Upper lobe of left lung (tissue), 6 donors: ENCODE measurements at regions not wholly inside any gene's neighbourhood (a gene's known extent, or its start where the extent isn't known, plus 50 kb on each side); places are given as distances from the start of the nearest gene placed in this dataset.
"Not testable (repeated sequence)": the region's sequence is repeated elsewhere in the genome, so short reads cannot be mapped to it uniquely, and the experiment has no call there.

Experiments
- ATAC-seq, 2 donors: fragments of 200-7000 bp; cut with Tn5 transposase; one replicate each; pipeline ENCODE4 v1.9.1; 2022; ENCODE audit warnings: mild to moderate bottlenecking in 2 of 2, moderate library complexity in 2 of 2; ENCODE audit not compliant: low FRiP score in 2 of 2
- DNase-seq, 2 donors: peaks; one replicate each; pipeline ENCODE4 v3.0.0-alpha.2; 2019 to 2020
- H3K27ac ChIP-seq, 4 donors: fragments of 200-600 bp; sonication (generic); one replicate each; pipeline ENCODE4 v1.5.1; 2016 to 2019
- H3K27me3 ChIP-seq, 4 donors: fragments of 200-600 bp; sonication (generic); one replicate each; pipeline ENCODE4 v1.5.1; 2017 to 2019
- H3K36me3 ChIP-seq, 4 donors: fragments of 200-600 bp; sonication (generic); one replicate each; pipeline ENCODE4 v1.5.1; 2016 to 2019
- H3K4me1 ChIP-seq, 4 donors: fragments of 200-600 bp; sonication (generic); one replicate each; pipeline ENCODE4 v1.5.1; 2018 to 2019
- H3K4me3 ChIP-seq, 4 donors: fragments of 200-600 bp; sonication (generic); one replicate each; pipeline ENCODE4 v1.5.1; 2017 to 2019; ENCODE audit warnings: mild to moderate bottlenecking in 2 of 4, moderate library complexity in 1 of 4
- H3K9me3 ChIP-seq, 4 donors: fragments of 200-600 bp; sonication (generic); one replicate each; pipeline ENCODE4 v1.5.1; 2018 to 2019
- EP300 ChIP-seq, 4 donors: sonication (generic); formaldehyde crosslinking; IDR thresholded peaks; one replicate each; pipeline ENCODE4 v1.5.1; 2017; ENCODE audit warnings: antibody characterized with exemption in 4 of 4, control low read depth in 2 of 4
- POLR2A ChIP-seq, 4 donors: fragments of 450-650 bp; IDR thresholded peaks; one replicate each; pipeline ENCODE4 v1.5.1; 2016 to 2017; ENCODE audit warnings: antibody characterized with exemption in 4 of 4, mild to moderate bottlenecking in 2 of 4
- POLR2AphosphoS5 ChIP-seq, 2 donors: sonication (generic); formaldehyde crosslinking; IDR thresholded peaks; one replicate each; pipeline ENCODE4 v1.5.1; 2017; ENCODE audit warnings: antibody characterized with exemption in 2 of 2
- WGBS, 2 donors: methylation state at CpG; one replicate each; pipeline ENCODE4 v1.1.5; 2017 to 2018; 5-methylcytosine and 5-hydroxymethylcytosine counted together
- TF ChIP-seq, protein P1 (sequence below), 6 experiments: fragments of 450-650 bp in 4 of 6; fragments of 200-600 bp in 2 of 6; sonication (generic) in 2 of 6; IDR thresholded peaks; one replicate each; pipeline ENCODE4 v1.5.1; 2016 to 2019; ENCODE audit warnings: antibody characterized with exemption in 6 of 6
- donor health status: DM: no; HTN: no; CAD: no; lungs with moderate emphysema.
- donor health status: DM: no; HTN: yes; CAD: no; lungs with severe emphysema.

DNA sequence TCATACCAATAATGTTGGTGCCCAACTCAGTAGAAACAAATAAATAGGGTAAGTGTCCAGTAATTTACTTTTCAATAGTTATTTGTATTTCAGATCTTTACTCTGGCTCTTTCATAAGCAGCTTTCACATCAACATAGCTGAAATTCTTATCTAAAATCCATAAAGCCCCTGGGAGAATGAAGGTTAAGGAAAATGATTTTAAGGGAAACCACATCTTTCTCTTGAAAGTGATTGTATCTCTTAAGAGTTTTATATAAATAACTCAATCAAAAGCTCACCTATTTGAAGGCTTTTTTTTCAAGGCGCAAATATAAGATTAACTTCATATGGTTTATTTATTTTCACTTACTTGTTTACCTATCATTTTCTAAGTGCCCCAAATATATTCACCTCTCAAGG lies 324.4 kb downstream of the HGF start:
- DNase-seq: no peak

DNA sequence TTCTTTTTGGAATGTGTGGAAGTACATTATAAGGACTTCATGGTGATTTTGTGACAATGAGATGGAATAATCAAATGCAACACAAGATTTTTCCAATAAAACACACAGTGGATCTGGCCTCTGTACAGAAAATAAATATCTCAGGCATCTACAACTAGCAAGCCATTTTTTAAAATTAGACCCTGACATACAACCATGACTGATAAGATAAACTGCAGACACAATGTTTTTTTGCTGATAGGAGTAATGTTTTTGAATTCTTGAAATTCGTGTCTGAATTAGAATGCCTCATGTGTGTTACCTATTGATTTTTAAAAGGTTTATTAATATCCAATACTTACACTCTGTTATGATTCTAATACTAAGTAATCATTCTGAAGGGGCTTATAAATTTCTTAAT lies 328.1 kb downstream of the HGF start:
- no peak for DNase-seq
- Histone ChIP-seq H3K9me3 (peaks cover 0 to 7% (median 0%) of the 10 kb centered on the region in 4 donors), H3K27me3 (no peaks in the 10 kb centered on the region), H3K4me1 (no peaks in the 10 kb centered on the region), H3K4me3 (no peak overlapping the region), H3K36me3 (no peaks in the 10 kb centered on the region), H3K27ac (no peak overlapping the region)
- WGBS, 2 donors: 58 to 68% methylated on average over 1 of the region's 1 CpG
- TF ChIP-seq POLR2AphosphoS5 (IDR thresholded peaks at IDR 0.05) (no peak), EP300 (IDR thresholded peaks at IDR 0.05) (no peak), POLR2A (IDR thresholded peaks at IDR 0.05) (no peak)
- TF ChIP-seq, protein P1, sequence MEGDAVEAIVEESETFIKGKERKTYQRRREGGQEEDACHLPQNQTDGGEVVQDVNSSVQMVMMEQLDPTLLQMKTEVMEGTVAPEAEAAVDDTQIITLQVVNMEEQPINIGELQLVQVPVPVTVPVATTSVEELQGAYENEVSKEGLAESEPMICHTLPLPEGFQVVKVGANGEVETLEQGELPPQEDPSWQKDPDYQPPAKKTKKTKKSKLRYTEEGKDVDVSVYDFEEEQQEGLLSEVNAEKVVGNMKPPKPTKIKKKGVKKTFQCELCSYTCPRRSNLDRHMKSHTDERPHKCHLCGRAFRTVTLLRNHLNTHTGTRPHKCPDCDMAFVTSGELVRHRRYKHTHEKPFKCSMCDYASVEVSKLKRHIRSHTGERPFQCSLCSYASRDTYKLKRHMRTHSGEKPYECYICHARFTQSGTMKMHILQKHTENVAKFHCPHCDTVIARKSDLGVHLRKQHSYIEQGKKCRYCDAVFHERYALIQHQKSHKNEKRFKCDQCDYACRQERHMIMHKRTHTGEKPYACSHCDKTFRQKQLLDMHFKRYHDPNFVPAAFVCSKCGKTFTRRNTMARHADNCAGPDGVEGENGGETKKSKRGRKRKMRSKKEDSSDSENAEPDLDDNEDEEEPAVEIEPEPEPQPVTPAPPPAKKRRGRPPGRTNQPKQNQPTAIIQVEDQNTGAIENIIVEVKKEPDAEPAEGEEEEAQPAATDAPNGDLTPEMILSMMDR (IDR thresholded peaks at IDR 0.05): no peak
- no peak for ATAC-seq

More for the DNA sequence above, 324.4 kb downstream of the HGF start:
- Histone ChIP-seq H3K27ac (no peak overlapping the region), H3K4me1 (no peaks in the 10 kb centered on the region), H3K27me3 (no peaks in the 10 kb centered on the region), H3K9me3 (no peaks in the 10 kb centered on the region), H3K4me3 (no peak overlapping the region), H3K36me3 (no peaks in the 10 kb centered on the region)
- no peak for ATAC-seq
- 88 to 91% methylated on average over 1 of the region's 1 CpG for WGBS, 2 donors
- TF ChIP-seq EP300 (IDR thresholded peaks at IDR 0.05) (no peak), POLR2A (IDR thresholded peaks at IDR 0.05) (no peak), POLR2AphosphoS5 (IDR thresholded peaks at IDR 0.05) (no peak)
- TF ChIP-seq, protein P1 (IDR thresholded peaks at IDR 0.05): no peak

DNA sequence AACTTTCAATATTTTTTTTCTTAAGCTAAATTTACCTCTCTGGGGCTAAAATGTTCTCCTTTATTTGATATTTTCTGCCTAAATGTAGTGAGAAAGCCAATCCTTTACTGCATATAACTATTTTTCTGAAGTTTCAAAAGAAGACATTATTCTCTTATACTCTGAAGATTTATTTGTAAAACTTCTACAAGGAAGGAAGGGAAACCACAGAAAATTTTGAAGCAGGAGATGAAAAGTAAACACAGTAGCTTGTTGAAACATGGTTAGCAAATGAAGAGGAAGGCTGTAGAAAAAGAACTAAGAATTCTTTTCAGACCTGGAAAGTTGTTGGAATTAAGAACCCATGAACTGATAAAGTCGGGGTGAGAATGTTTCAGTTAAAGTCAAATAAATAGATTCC lies 330.3 kb downstream of the HGF start:
- no peak overlapping the region for H3K27ac ChIP-seq
- no peaks in the 10 kb centered on the region for H3K36me3 ChIP-seq
- H3K27me3 ChIP-seq: no peaks in the 10 kb centered on the region
- TF ChIP-seq EP300 (IDR thresholded peaks at IDR 0.05) (no peak), POLR2A (IDR thresholded peaks at IDR 0.05) (no peak)
- TF ChIP-seq, protein P1 (IDR thresholded peaks at IDR 0.05): no peak
- H3K4me1 ChIP-seq: no peaks in the 10 kb centered on the region
- ATAC-seq (no peak), DNase-seq (no peak)
- WGBS, 2 donors: 17 to 24% methylated on average over 1 of the region's 1 CpG
- no peak overlapping the region for H3K4me3 ChIP-seq
- H3K9me3 ChIP-seq: peaks cover 0 to 7% (median 0%) of the 10 kb centered on the region in 4 donors

DNA sequence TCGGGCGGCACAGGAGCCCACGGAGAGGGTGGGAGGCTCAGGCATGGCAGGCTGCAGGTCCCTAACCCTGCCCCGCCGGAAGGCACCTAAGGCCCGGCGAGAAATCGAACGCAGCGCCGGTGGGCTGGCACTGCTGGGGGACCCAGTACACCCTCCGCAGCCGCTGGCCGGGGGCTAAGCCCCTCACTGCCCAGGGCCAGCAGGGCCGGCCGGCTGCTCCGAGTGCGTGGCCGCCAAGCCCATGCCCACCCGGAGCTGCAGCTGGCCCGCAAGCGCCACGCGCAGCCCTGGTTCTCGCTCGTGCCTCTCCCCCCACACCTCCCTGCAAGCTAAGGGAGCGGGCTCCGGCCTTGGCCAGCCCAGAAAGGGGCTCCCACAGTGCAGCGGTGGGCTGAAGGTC lies 332.7 kb downstream of the HGF start:
- not testable (repeated sequence) for H3K4me1 ChIP-seq, H3K36me3 ChIP-seq, H3K27ac ChIP-seq, H3K9me3 ChIP-seq, H3K4me3 ChIP-seq, ATAC-seq, H3K27me3 ChIP-seq
- DNase-seq: peak in 1 of 2 donors; percentile 68
- WGBS, 2 donors: 95% methylated on average over 10 to 29 of the region's 29 CpGs

DNA sequence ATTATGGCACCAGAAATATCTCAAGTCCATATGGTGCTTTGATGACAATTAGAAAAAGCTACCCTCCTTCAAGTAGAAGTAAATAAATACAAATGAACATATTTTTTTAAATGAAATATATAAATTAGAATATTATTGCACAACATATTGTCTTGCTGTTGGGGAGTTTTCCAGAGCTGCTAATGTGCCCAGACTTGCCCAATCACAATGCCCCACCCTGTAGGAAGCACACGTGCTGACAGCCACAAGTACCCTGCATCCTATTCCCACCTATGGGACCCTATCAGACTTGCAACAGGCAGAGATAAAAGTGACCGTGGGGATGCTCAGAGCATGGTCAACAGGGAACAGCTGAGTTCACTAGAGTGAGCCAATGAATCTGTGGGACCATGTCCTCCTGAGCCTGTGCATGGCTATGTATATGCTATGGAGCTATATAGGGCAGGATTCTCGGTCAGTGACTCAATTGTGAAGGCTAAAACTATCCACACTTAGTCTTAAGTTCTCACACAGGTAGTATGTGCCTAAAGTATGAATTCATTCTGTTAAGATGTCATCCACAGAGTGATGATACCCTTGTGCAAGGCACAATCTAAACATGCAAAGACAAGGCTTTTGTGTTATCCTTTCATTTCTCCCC lies 336.0 kb downstream of the HGF start:
- Histone ChIP-seq H3K27ac (no peak overlapping the region), H3K36me3 (no peaks in the 10 kb centered on the region), H3K4me1 (no peaks in the 10 kb centered on the region), H3K27me3 (no peaks in the 10 kb centered on the region), H3K4me3 (no peak overlapping the region), H3K9me3 (peaks cover 0 to 7% (median 0%) of the 10 kb centered on the region in 4 donors)
- DNase-seq (no peak), ATAC-seq (no peak)
- 72 to 90% methylated on average over 3 of the region's 3 CpGs for WGBS, 2 donors
- TF ChIP-seq, protein P1 (IDR thresholded peaks at IDR 0.05): no peak
- TF ChIP-seq POLR2A (IDR thresholded peaks at IDR 0.05) (no peak), EP300 (IDR thresholded peaks at IDR 0.05) (no peak), POLR2AphosphoS5 (IDR thresholded peaks at IDR 0.05) (no peak)
